ENCODE measurements at regions not wholly inside any gene's neighbourhood (a gene's known extent, or its start where the extent isn't known, plus 50 kb on each side); places are given as distances from the start of the nearest gene placed in this dataset.

- H3K4me3 ChIP-seq (ENCODE audit: low read depth, low read length) = no peak overlapping the region
- no peak for TF ChIP-seq CTCF (IDR thresholded peaks at IDR 0.05; ENCODE audit: borderline replicate concordance, insufficient read depth, low read depth, low read length)
Measured at GRCh38 chr1:57844382-57844980, 420.6 kb upstream of the DAB1 start.

GRCh38 chr1:57843760-57844159, 419.9 kb upstream of the DAB1 start:
- no peak for TF ChIP-seq CTCF (IDR thresholded peaks at IDR 0.05; ENCODE audit: borderline replicate concordance, insufficient read depth, low read depth, low read length)

GRCh38 chr1:57839526-57839925, 415.7 kb upstream of the DAB1 start:
- no peak for TF ChIP-seq CTCF (IDR thresholded peaks at IDR 0.05; ENCODE audit: borderline replicate concordance, insufficient read depth, low read depth, low read length)
- H3K4me3 ChIP-seq (ENCODE audit: low read depth, low read length) = no peak overlapping the region

More at GRCh38 chr1:57843760-57844159, 419.9 kb upstream of the DAB1 start:
- no peak overlapping the region for H3K4me3 ChIP-seq (ENCODE audit: low read depth, low read length)

GRCh38 chr1:57839067-57839466, 415.2 kb upstream of the DAB1 start:
- no peak overlapping the region for H3K4me3 ChIP-seq (ENCODE audit: low read depth, low read length)

GRCh38 chr1:57835620-57836019, 411.8 kb upstream of the DAB1 start:
- no peak overlapping the region for H3K4me3 ChIP-seq (ENCODE audit: low read depth, low read length)
- TF ChIP-seq CTCF (IDR thresholded peaks at IDR 0.05; ENCODE audit: borderline replicate concordance, insufficient read depth, low read depth, low read length) = no peak

More at GRCh38 chr1:57839067-57839466, 415.2 kb upstream of the DAB1 start:
- no peak for TF ChIP-seq CTCF (IDR thresholded peaks at IDR 0.05; ENCODE audit: borderline replicate concordance, insufficient read depth, low read depth, low read length)

- H3K4me3 ChIP-seq (ENCODE audit: low read depth, low read length) = no peak overlapping the region
- TF ChIP-seq CTCF (IDR thresholded peaks at IDR 0.05; ENCODE audit: borderline replicate concordance, insufficient read depth, low read depth, low read length) = no peak
Measured at GRCh38 chr1:57833296-57833695, 409.4 kb upstream of the DAB1 start.

- no peak overlapping the region for H3K4me3 ChIP-seq (ENCODE audit: low read depth, low read length)
- TF ChIP-seq CTCF (IDR thresholded peaks at IDR 0.05; ENCODE audit: borderline replicate concordance, insufficient read depth, low read depth, low read length) = no peak
Measured at GRCh38 chr1:57832612-57833011, 408.8 kb upstream of the DAB1 start.
